Femur (tissue), 1 donor: ENCODE measurements at regions not wholly inside any gene's neighbourhood (a gene's known extent, or its start where the extent isn't known, plus 50 kb on each side); places are given as distances from the start of the nearest gene placed in this dataset.
"Not testable (repeated sequence)": the region's sequence is repeated elsewhere in the genome, so short reads cannot be mapped to it uniquely, and the experiment has no call there.

Source experiments
- DNase-seq: peaks from one replicate; pipeline ENCODE4 v3.0.0-alpha.2; 2017

GRCh38 chr1:22336696-22337545, 114.7 kb upstream of the ZBTB40 start:
- not testable (repeated sequence) for DNase-seq

GRCh38 chr1:22338071-22338765, 113.4 kb upstream of the ZBTB40 start:
- DNase-seq = no peak

- DNase-seq = peak; percentile 46
Measured at GRCh38 chr1:22339237-22339636, 112.4 kb upstream of the ZBTB40 start.

GRCh38 chr1:22340066-22340465, 111.6 kb upstream of the ZBTB40 start:
- DNase-seq = no peak

GRCh38 chr1:22340873-22341272, 110.8 kb upstream of the ZBTB40 start:
- DNase-seq = no peak

- DNase-seq = peak; percentile 82
Measured at GRCh38 chr1:22341791-22342605, 109.7 kb upstream of the ZBTB40 start.

- DNase-seq = no peak
Measured at GRCh38 chr1:22342734-22343191, 108.9 kb upstream of the ZBTB40 start.

GRCh38 chr1:22343456-22344328, 108.0 kb upstream of the ZBTB40 start:
- no peak for DNase-seq

- DNase-seq = no peak
Measured at GRCh38 chr1:22344329-22344630, 107.4 kb upstream of the ZBTB40 start.

GRCh38 chr1:22344851-22345560, 106.6 kb upstream of the ZBTB40 start:
- no peak for DNase-seq

- no peak for DNase-seq
Measured at GRCh38 chr1:22347854-22348760, 103.5 kb upstream of the ZBTB40 start.

- no peak for DNase-seq
Measured at GRCh38 chr1:22349362-22350043, 102.1 kb upstream of the ZBTB40 start.

GRCh38 chr1:22350171-22350923, 101.3 kb upstream of the ZBTB40 start:
- DNase-seq = no peak

GRCh38 chr1:22350924-22351767, 100.5 kb upstream of the ZBTB40 start:
- DNase-seq = no peak

- no peak for DNase-seq
Measured at GRCh38 chr1:22351768-22352080, 99.9 kb upstream of the ZBTB40 start.

GRCh38 chr1:22352355-22352754, 99.3 kb upstream of the ZBTB40 start:
- no peak for DNase-seq

GRCh38 chr1:22352896-22353295, 98.8 kb upstream of the ZBTB40 start:
- no peak for DNase-seq

- DNase-seq = no peak
Measured at GRCh38 chr1:22359427-22359826, 92.2 kb upstream of the ZBTB40 start.
